ENCODE measurements at regions not wholly inside any gene's neighbourhood (a gene's known extent, or its start where the extent isn't known, plus 50 kb on each side); places are given as distances from the start of the nearest gene placed in this dataset.

DNA sequence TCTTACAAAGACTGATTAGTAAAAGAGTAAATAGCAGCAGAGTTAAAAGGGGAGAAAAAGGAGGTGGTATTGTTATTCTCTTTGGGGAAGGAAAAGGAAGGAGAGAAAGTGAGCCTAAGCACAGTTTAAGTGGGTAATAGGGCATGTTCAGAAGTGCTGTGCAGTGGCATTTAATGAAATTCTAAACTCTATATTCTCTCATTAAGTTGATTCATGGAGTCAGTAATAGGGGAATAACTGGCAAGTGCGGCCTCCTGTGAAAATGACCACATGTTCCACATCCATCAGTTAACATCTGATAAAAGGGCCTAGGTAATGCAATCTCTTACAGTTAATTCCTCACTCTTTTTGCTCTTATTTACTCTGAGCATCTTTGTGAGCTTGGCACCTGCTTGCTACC lies 516.7 kb downstream of the JRKL start:
- TF ChIP-seq, protein P1, sequence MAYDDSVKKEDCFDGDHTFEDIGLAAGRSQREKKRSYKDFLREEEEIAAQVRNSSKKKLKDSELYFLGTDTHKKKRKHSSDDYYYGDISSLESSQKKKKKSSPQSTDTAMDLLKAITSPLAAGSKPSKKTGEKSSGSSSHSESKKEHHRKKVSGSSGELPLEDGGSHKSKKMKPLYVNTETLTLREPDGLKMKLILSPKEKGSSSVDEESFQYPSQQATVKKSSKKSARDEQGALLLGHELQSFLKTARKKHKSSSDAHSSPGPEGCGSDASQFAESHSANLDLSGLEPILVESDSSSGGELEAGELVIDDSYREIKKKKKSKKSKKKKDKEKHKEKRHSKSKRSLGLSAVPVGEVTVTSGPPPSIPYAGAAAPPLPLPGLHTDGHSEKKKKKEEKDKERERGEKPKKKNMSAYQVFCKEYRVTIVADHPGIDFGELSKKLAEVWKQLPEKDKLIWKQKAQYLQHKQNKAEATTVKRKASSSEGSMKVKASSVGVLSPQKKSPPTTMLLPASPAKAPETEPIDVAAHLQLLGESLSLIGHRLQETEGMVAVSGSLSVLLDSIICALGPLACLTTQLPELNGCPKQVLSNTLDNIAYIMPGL (CRISPR knock-in tag; IDR thresholded peaks at IDR 0.05): no peak
- TF ChIP-seq MCM7 (IDR thresholded peaks at IDR 0.05): no peak
- TF ChIP-seq SMC3 (conservative IDR thresholded peaks at IDR 0.05; ENCODE audit: insufficient read depth, low read depth, low read length): no peak
- TF ChIP-seq SMARCA4 (IDR thresholded peaks at IDR 0.05): no peak
- no peak for TF ChIP-seq ZBTB8A (IDR thresholded peaks at IDR 0.05; ENCODE audit: partially characterized antibody)
- TF ChIP-seq, protein P2, sequence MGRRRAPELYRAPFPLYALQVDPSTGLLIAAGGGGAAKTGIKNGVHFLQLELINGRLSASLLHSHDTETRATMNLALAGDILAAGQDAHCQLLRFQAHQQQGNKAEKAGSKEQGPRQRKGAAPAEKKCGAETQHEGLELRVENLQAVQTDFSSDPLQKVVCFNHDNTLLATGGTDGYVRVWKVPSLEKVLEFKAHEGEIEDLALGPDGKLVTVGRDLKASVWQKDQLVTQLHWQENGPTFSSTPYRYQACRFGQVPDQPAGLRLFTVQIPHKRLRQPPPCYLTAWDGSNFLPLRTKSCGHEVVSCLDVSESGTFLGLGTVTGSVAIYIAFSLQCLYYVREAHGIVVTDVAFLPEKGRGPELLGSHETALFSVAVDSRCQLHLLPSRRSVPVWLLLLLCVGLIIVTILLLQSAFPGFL (CRISPR knock-in tag; IDR thresholded peaks at IDR 0.05): no peak
- TF ChIP-seq, protein P3, sequence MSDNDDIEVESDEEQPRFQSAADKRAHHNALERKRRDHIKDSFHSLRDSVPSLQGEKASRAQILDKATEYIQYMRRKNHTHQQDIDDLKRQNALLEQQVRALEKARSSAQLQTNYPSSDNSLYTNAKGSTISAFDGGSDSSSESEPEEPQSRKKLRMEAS (CRISPR knock-in tag; IDR thresholded peaks at IDR 0.05): no peak
- TF ChIP-seq TEAD1 (CRISPR knock-in tag; IDR thresholded peaks at IDR 0.05): no peak
- no peak for TF ChIP-seq NFIC (IDR thresholded peaks at IDR 0.05)
- TF ChIP-seq MAFK (IDR thresholded peaks at IDR 0.05; ENCODE audit: low read length): no peak
- TF ChIP-seq ZNF253 (CRISPR knock-in tag; conservative IDR thresholded peaks at IDR 0.05): no peak

Measured in K562 (cell line).